GM12878 (cell line): ENCODE measurements at regions not wholly inside any gene's neighbourhood (a gene's known extent, or its start where the extent isn't known, plus 50 kb on each side); places are given as distances from the start of the nearest gene placed in this dataset.

ENCODE experiments used
- ATAC-seq: fragments of 200-7000 bp; cut with Tn5 transposase; 3 replicates; pipeline ENCODE4 v1.9.1; 2020; ENCODE audit warnings: mild to moderate bottlenecking, moderate library complexity
- BruUV-seq: library from RNA; stranded (reverse); fragments of 400-500 nt; replicated peaks from 2 replicates; lab custom pipeline; 2021; lab: Mats Ljungman, UMichigan
- CTCF ChIA-PET: fragments of 300-600 bp; sonication (Branson Sonifier 250); formaldehyde crosslinking; extraction: SDS; loops from one replicate; lab custom pipeline; 2021; ENCODE audit warnings: inconsistent platforms; lab: Yijun Ruan, JAX
- POLR2A ChIA-PET: fragments of 350-600 bp; formaldehyde crosslinking; extraction: SDS; loops from one replicate; lab custom pipeline; 2021; ENCODE audit warnings: inconsistent platforms; lab: Charles Lee
- RAD21 ChIA-PET: fragments of 300-600 bp; sonication (Branson Sonifier 250); formaldehyde crosslinking; loops from one replicate; lab custom pipeline; 2023; ENCODE audit warnings: antibody characterized with exemption; ENCODE audit not compliant: unreplicated experiment; lab: Charles Lee
- SMC1A ChIA-PET: fragments of 300-600 bp; sonication (Branson Sonifier 250); formaldehyde crosslinking; loops from one replicate; lab custom pipeline; 2023; ENCODE audit not compliant: unreplicated experiment, uncharacterized antibody; lab: Charles Lee
- DNase-seq: peaks from one replicate; pipeline ENCODE4 v3.0.0-alpha.2; 2011; ENCODE audit warnings: low read depth, low spot score
- FAIRE-seq: peaks from 3 replicates; lab custom pipeline; 2011; peaks lifted over from hg19 to GRCh38; lab: Jason Lieb, UNC
- H2AFZ ChIP-seq: 2 replicates; pipeline ENCODE4 v1.6.0; 2011; ENCODE audit warnings: low read depth, low read length, control low read depth; ENCODE audit not compliant: control insufficient read depth
- H3K27ac ChIP-seq: 2 replicates; pipeline ENCODE4 v1.5.1; 2011; ENCODE audit warnings: control low read depth; ENCODE audit not compliant: control insufficient read depth, insufficient read depth
- H3K27me3 ChIP-seq, 2 experiments: replicated peaks in 1 of 2; 2 replicates each; pipeline versions ENCODE4 v1.6.0 to v1.6.1; 2011; ENCODE audit warnings: low read length in 1 of 2; ENCODE audit not compliant: control insufficient read depth in 2 of 2, insufficient read depth in 2 of 2
- H3K36me3 ChIP-seq, 2 experiments: 2 replicates each; pipeline ENCODE4 v1.5.1; 2011; ENCODE audit warnings: low read length in 1 of 2; ENCODE audit not compliant: control insufficient read depth in 2 of 2, insufficient read depth in 2 of 2
- H3K4me1 ChIP-seq: 2 replicates; pipeline ENCODE4 v1.6.1; 2011; ENCODE audit warnings: mild to moderate bottlenecking, low read length, moderate library complexity, mixed read lengths; ENCODE audit not compliant: control insufficient read depth, insufficient read depth
- H3K4me2 ChIP-seq: 2 replicates; pipeline ENCODE4 v1.6.0; 2011; ENCODE audit warnings: control low read depth; ENCODE audit not compliant: control insufficient read depth, insufficient read depth
- H3K4me3 ChIP-seq: fragments of 200-600 bp; sonication (generic); 2 replicates; pipeline ENCODE4 v1.5.1; 2016
- H3K79me2 ChIP-seq: 2 replicates; pipeline ENCODE4 v1.6.0; 2011; ENCODE audit warnings: low read length; ENCODE audit not compliant: control insufficient read depth, insufficient read depth
- H3K9ac ChIP-seq: 2 replicates; pipeline ENCODE4 v1.8.0; 2011; ENCODE audit warnings: low read length, control low read depth, mixed read lengths; ENCODE audit not compliant: control insufficient read depth, insufficient read depth
- H3K9me3 ChIP-seq: replicated peaks from 3 replicates; pipeline ENCODE4 v1.5.1; 2011; ENCODE audit warnings: mild to moderate bottlenecking, low read length; ENCODE audit not compliant: control insufficient read depth, insufficient read depth
- H4K20me1 ChIP-seq: 2 replicates; pipeline ENCODE4 v1.6.0; 2011; ENCODE audit not compliant: control insufficient read depth, insufficient read depth
- BCL11A ChIP-seq: IDR thresholded peaks from 2 replicates; pipeline ENCODE4 v1.6.1; 2011; ENCODE audit warnings: low read depth, low read length
- BCL3 ChIP-seq: IDR thresholded peaks from 2 replicates; pipeline ENCODE4 v1.6.1; 2011; ENCODE audit warnings: borderline replicate concordance, low read depth, mild to moderate bottlenecking, moderate library complexity, low read length; ENCODE audit not compliant: insufficient read depth, poor library complexity, severe bottlenecking
- CREM ChIP-seq: IDR thresholded peaks from 2 replicates; pipeline ENCODE4 v1.6.1; 2014; ENCODE audit warnings: antibody characterized with exemption, low read depth
- EGR1 ChIP-seq, 2 experiments: IDR thresholded peaks; 1 replicate in 1 of 2; 2 replicates in 1 of 2; pipeline ENCODE4 v1.6.1; 2011 to 2012; ENCODE audit warnings: low read depth in 2 of 2, low read length in 2 of 2, borderline replicate concordance in 1 of 2, mild to moderate bottlenecking in 1 of 2, moderate library complexity in 1 of 2
- KAT2A ChIP-seq: conservative IDR thresholded peaks from 2 replicates; pipeline ENCODE4 v1.6.1; 2011; ENCODE audit warnings: low read depth, low read length; ENCODE audit not compliant: control insufficient read depth
- KDM1A ChIP-seq: fragments of 200-600 bp; sonication (generic); IDR thresholded peaks from 2 replicates; pipeline ENCODE4 v1.6.1; 2016; ENCODE audit warnings: borderline replicate concordance
- NFYB ChIP-seq: IDR thresholded peaks from 2 replicates; pipeline ENCODE4 v1.6.1; 2011; ENCODE audit warnings: low read depth, mild to moderate bottlenecking, low read length, improper control_type of control experiment, moderate library complexity; ENCODE audit not compliant: insufficient read depth
- NR2C1 ChIP-seq: fragments of 450-650 bp; IDR thresholded peaks from 2 replicates; pipeline ENCODE4 v1.6.1; 2017; ENCODE audit warnings: antibody characterized with exemption, mild to moderate bottlenecking, moderate library complexity
- NR2C2 ChIP-seq: IDR thresholded peaks from 2 replicates; pipeline ENCODE4 v1.6.1; 2011; ENCODE audit warnings: borderline replicate concordance, low read depth; ENCODE audit not compliant: control insufficient read depth, insufficient read length
- PML ChIP-seq: IDR thresholded peaks from 2 replicates; pipeline ENCODE4 v1.6.1; 2012; ENCODE audit warnings: low read length, inconsistent platforms
- SREBF2 ChIP-seq: IDR thresholded peaks from 2 replicates; pipeline ENCODE4 v1.6.1; 2012; ENCODE audit warnings: mild to moderate bottlenecking, low read length
- YBX1 ChIP-seq: fragments of 450-650 bp; IDR thresholded peaks from 2 replicates; pipeline ENCODE4 v1.6.1; 2016; ENCODE audit warnings: antibody characterized with exemption
- ZBTB33 ChIP-seq: fragments of 450-650 bp; IDR thresholded peaks from 2 replicates; pipeline ENCODE4 v1.6.1; 2017; ENCODE audit warnings: mild to moderate bottlenecking
- WGBS: methylation state at CpG from one replicate; pipeline ENCODE4 v1.1.6; 2016; ENCODE audit warnings: low lambda C conversion rate; ENCODE audit not compliant: insufficient replicate concordance, insufficient coverage; ENCODE audit errors: missing lambda C conversion rate; 5-methylcytosine and 5-hydroxymethylcytosine counted together
- in situ Hi-C: fragments of 300-500 bp; cut with MboI; formaldehyde crosslinking; loops from 9 replicates; pipeline ENCODE4 v1.14.3; 2018; ENCODE audit warnings: mixed read lengths
- intact Hi-C: fragments of 100-400 bp; cut with micrococcal nuclease; formaldehyde crosslinking; loops from one replicate; pipeline ENCODE4 v1.14.2; 2022; ENCODE audit not compliant: unreplicated experiment
- TF ChIP-seq, protein P1 (sequence below): fragments of 450-650 bp; conservative IDR thresholded peaks from 2 replicates; pipeline ENCODE4 v1.6.1; 2017; ENCODE audit warnings: mild to moderate bottlenecking, moderate library complexity

DNA sequence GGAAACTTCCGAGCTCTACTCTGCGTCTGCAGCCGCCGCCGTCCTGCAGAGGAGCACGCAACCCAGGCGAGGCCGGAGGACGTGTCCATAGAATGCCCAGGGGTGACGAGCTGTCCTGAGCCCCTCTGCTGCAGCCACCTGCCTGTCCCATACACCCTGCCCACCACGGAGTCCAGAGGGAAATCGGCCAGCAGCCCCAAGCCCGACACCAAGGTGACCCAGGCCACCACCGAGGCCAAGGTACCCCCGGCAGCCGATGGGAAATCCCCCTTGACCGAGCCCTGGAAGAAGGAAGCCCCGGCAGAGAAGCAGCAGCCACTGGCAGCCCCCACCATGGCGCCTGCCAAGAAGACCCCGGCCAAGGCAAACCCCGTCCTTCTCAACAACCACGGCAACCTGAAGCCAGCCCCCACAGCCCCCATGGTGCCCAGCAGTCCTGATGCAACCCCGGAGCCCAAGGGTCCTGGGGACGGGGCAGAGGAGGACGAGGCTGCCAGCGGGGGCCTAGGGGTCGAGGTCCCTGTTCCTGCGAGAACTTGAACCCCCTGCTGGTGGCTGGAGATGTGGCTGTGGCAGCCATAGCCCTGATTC is 128.7 kb upstream of the C14orf180 start:
- SMC1A ChIA-PET, result no interaction called here
- WGBS, result 48% methylated on average over 27 of the region's 28 CpGs

More for the DNA sequence above, 128.7 kb upstream of the C14orf180 start:
- BruUV-seq, result no TSS peak
- FAIRE-seq, result no peak
- no peak overlapping the region for H3K9ac ChIP-seq
- no peaks in the 10 kb centered on the region for H3K36me3 ChIP-seq
- H4K20me1 ChIP-seq, result no peaks in the 10 kb centered on the region
- H2AFZ ChIP-seq, result no peak overlapping the region
- H3K4me3 ChIP-seq, result no peak overlapping the region
- in situ Hi-C loops, result no loop called here
- RAD21 ChIA-PET, result no interaction called here
- CTCF ChIA-PET, result no interaction called here
- no peak for DNase-seq
- H3K27ac ChIP-seq, result no peak overlapping the region
- intact Hi-C loops, result no loop called here
- H3K4me1 ChIP-seq, result no peaks in the 10 kb centered on the region
- no peak overlapping the region for H3K4me2 ChIP-seq
- H3K27me3 ChIP-seq, result peaks cover 0 to 2% of the 10 kb centered on the region in 2 experiments; a peak in 1 of 4 replicates
- TF ChIP-seq, protein P1, sequence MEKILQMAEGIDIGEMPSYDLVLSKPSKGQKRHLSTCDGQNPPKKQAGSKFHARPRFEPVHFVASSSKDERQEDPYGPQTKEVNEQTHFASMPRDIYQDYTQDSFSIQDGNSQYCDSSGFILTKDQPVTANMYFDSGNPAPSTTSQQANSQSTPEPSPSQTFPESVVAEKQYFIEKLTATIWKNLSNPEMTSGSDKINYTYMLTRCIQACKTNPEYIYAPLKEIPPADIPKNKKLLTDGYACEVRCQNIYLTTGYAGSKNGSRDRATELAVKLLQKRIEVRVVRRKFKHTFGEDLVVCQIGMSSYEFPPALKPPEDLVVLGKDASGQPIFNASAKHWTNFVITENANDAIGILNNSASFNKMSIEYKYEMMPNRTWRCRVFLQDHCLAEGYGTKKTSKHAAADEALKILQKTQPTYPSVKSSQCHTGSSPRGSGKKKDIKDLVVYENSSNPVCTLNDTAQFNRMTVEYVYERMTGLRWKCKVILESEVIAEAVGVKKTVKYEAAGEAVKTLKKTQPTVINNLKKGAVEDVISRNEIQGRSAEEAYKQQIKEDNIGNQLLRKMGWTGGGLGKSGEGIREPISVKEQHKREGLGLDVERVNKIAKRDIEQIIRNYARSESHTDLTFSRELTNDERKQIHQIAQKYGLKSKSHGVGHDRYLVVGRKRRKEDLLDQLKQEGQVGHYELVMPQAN, result no peak
- TF ChIP-seq NR2C2 (no peak), YBX1 (no peak), CREM (no peak), ZBTB33 (no peak), NFYB (no peak), BCL3 (no peak), EGR1 (IDR thresholded peaks at IDR 0.05; ENCODE audit: borderline replicate concordance in 1 of 2, low read depth in 2 of 2, low read length in 2 of 2) (no peak), PML (no peak), NR2C1 (no peak), BCL11A (no peak), SREBF2 (no peak), KAT2A (no peak), KDM1A (no peak)
- TF ChIP-seq, all 136 proteins: peak for 0
- POLR2A ChIA-PET, result no interaction called here
- H3K9me3 ChIP-seq, result no peaks in the 10 kb centered on the region; the same call in 2 of the 3 replicates
- ATAC-seq, result no peak
- no peaks in the 10 kb centered on the region for H3K79me2 ChIP-seq
